NOMO-1 treated with DMSO at 0.1 percent for 48 hours (cell line): ENCODE measurements at regions not wholly inside any gene's neighbourhood (a gene's known extent, or its start where the extent isn't known, plus 50 kb on each side); places are given as distances from the start of the nearest gene placed in this dataset.
A peak's percentile ranks its signal among the peaks of the same experiment; 100 is the strongest.
"Not testable (repeated sequence)": the region's sequence is repeated elsewhere in the genome, so short reads cannot be mapped to it uniquely, and the experiment has no call there.

Source experiments
- DNase-seq: peaks from one replicate; lab custom pipeline; 2025; ENCODE audit not compliant: unreplicated experiment; lab: John Stamatoyannopoulos, UW

DNA sequence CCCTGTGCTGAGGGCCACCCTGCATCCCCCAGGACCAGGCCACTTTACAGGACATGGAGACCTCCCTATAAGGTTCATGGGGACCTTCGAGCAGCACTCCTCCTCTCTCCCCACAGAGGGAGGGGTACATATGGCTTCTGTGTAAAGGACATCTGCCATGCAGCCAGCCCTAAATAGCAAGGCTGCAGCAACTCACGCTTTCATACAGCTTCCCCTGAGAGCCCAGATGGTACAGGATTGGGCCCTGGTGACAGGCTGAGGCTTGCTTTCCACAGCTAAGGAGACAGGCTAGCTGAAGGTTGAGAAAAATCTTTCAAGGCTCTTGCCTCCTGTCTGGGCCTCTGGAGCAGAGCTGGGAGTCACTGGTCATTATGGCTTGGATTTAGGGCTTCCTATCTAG is 147.0 kb upstream of the ZNF366 start:
- no peak for DNase-seq

GRCh38 chr5:72653586-72653985 is 146.4 kb upstream of the ZNF366 start:
- DNase-seq, result no peak

DNA sequence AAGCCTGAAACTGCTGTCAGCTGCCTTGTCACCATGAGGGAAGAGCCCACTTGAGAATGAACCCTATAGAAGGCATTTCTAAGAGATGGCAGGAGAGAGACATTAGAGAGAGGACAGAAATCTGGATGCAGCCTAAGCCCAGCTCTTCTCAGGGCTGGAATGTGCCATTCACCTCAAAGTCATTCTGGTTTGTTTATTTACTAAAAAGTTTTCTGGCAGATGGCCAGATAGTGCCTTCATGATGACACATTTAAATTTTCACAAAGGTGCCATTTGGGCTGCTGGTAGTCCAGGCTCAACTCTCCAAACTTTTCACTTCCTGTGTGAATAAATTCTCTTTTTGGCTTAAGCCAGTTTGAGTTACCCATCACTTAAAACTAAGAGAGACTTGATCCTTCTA is 144.6 kb upstream of the ZNF366 start:
- no peak for DNase-seq

DNA sequence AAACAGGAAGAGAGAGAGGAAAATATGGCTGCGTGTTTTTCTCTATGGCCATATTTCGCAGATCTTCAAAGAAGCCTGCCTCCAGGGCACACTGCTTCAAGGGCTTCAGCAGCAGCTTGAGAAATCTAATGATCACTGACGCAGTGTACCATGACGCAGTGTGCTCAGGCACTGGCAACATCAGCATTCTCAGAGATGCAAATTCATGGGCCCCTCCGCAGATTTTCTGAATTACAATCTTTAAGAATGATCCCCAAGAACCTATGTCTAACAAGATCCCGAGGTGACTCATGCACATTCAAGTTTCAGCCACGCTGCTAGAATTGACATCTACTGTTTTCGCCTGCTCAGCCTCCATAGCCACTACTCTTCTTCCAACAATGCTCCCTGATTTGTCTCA is 143.9 kb upstream of the ZNF366 start:
- no peak for DNase-seq

DNA sequence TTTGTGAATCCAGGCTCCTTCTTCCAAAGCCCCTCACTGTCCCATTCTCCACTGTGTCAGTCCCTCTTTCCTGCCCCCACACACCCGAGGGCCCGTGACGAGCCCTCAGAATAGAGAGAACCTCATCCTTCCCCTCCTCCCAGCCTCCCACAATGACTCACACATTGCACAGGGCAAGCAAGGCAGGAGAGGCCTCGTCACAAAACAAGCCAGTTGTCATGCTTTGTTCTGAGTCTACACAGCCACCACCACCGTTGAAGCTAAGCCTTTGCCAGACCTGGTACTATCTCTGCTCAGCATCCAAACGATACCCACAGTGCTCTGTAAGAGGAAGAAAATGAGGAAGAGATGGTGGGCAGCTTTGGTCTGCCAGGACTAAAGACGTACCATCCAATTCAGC is 142.2 kb upstream of the ZNF366 start:
- DNase-seq, result no peak

DNA sequence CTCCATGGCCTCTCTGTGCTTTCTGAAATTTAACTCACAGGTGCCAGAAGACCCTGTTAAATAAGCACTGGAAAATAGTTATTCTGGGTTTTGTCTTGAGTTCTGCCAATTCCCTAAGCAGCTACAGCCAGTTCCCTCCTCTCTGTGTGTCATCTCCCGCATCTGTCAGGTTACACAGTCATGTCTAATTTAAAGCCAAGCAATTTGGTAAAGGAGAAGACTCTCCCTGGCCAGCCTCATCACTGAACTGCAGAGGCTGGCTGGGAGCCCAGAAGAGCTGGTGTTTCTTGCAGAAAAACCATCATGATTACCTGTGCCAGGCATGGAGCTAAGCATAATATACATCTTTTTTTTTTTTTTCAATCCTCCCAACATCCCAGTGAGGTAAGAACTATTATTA is 141.3 kb upstream of the ZNF366 start:
- no peak for DNase-seq

- no peak for DNase-seq
These were observed 140.6 kb upstream of the ZNF366 start for GRCh38 chr5:72647806-72648205.

DNA sequence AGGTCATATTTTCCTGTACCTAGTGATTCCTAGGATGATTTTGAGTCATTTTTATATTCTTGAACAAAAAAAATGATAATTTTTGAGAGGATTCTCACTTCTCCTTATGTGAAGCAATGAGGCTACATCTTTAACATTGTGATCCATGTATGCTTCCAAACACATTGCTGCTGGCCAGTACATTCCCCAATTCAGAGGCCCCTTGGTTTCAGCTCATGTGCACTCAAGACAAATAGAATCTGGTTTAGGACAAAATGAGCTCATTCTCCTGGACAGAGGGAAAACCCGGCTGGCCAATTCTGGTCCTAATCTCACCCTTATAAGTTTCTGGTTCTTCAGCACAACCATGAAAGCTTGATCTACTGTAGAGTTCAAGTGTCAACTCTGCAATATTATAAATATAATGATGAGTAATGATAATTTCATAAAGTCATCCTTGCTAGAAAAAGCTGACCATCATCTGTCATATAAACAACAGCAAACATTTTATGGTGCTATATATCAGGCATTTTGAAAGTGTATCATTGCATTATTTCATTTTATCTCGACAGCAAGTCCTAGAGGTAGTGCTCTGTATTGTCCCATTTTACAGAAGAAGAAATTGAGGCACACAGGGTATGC is 139.1 kb upstream of the ZNF366 start:
- DNase-seq, result no peak

- no peak for DNase-seq
These were observed 138.0 kb upstream of the ZNF366 start for GRCh38 chr5:72645064-72645846.

GRCh38 chr5:72644296-72644695 is 137.1 kb upstream of the ZNF366 start:
- peak; percentile 60 for DNase-seq

DNA sequence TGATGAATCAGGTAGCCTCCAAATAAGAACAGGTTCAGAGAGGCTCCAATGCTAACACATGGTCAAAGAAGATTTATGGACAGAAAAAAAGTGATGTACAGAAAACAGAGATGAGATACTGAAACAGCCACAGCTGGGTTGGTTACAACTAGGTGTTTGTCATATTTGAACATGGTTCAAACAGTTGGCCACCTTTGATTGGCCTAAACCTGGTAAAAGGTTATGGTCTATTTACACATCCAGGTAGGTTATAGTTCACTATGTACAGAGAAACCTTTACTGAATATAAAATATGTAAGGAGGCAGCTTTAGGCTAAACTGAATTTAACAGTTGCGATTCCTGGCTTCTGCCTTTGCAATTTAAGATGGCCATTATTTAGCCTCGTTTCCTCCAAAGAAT is 134.0 kb upstream of the ZNF366 start:
- DNase-seq, result no peak

DNA sequence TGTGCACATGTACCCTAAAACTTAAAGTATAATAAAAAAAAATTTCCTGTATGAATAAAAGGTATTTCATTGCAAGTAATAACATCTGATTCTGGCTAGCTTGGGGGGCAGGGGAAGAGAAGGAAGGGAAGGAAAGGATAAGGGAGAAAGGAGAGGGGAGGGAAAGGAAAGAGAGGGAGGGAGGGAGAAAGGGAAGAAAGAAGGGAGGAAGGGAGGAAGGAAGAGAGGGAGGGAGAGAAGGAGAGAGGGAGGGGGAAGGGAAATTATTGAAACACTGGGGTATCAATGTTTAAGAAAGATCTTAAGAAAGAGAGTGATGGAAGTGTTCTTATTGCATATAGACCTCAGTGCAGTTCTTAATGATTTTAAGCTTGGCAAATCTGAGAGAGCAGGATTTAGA is 129.8 kb upstream of the ZNF366 start:
- DNase-seq, result no peak

DNA sequence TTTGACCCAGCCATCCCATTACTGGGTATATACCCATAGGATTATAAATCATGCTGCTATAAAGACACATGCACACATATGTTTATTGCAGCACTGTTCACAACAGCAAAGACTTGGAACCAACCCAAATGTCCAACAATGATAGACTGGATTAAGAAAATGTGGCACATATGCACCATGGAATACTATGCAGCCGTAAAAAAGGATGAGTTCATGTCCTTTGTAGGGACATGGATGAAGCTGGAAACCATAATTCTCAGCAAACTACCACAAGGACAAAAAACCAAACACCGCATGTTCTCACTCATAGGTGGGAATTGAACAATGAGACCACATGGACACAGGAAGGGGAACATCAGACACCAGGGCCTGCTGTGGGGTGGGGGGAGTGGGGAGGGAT is 129.4 kb upstream of the ZNF366 start:
- DNase-seq, result not testable (repeated sequence)

- no peak for DNase-seq
These were observed 127.2 kb upstream of the ZNF366 start for GRCh38 chr5:72634444-72634843.

DNA sequence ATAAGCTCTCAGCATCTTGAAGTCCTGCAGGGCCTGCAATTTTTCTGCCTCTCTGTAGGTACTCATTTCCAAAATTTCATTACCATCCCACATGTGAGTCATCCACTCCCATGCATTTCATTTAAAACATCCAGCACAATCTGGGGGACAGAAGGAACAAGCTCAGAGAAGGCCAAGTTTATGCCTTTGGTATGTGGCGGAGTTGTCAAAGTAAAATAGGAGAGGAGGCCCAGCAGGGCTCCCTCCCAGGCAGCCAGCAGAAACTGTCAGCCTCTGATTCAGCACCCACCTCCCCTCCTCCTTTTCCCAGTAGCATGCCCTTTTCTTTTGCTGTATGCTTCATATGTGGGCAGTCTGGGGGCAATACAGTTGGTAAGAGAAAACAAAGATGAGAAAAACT is 126.4 kb upstream of the ZNF366 start:
- no peak for DNase-seq

GRCh38 chr5:72633041-72633445 is 125.8 kb upstream of the ZNF366 start:
- DNase-seq, result no peak

DNA sequence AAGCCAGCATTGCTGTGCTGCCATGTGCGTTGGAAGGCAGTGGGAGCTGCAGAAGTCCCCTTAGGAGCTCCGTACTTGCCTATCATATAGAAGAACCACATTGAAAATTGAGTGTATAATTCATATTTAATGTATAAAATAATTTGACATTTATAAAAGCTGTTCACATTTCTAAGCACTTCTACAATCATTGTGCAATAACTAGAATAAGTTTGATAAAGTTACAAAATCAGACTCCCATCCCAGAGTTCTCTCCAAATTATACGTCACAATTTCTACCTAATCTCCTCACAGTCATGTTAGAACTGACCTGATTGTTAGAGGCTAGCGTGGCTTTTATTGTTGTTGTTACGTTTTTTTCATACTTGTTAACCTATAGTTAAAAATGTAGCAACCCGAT is 123.5 kb upstream of the ZNF366 start:
- no peak for DNase-seq

- DNase-seq, result no peak
These were observed 122.9 kb upstream of the ZNF366 start for GRCh38 chr5:72630081-72630480.

- DNase-seq, result no peak
These were observed 121.7 kb upstream of the ZNF366 start for GRCh38 chr5:72628771-72629371.

DNA sequence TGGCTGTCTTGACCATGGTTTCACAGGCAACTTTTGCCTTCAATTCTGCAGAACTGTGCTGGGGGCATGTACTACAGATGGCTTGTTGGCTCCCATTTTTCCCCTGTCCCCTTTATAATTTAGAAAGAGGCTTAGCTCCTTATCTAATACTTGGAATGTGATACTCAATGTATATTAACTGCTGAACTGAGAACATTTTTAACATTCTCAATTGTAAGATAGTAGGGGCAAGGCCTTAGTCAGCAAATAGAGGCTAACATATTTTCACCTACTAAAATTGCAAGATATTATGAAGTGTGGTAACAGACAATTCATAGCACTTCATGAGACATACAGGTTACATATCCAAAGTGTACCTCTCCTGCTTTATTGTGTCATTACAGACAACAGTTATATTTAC is 118.1 kb upstream of the ZNF366 start:
- no peak for DNase-seq

GRCh38 chr5:72624641-72625236 is 117.5 kb upstream of the ZNF366 start:
- DNase-seq, result no peak

GRCh38 chr5:72623936-72624335 is 116.7 kb upstream of the ZNF366 start:
- DNase-seq, result no peak
